Esophagus (tissue), 2 donors: ENCODE measurements at regions not wholly inside any gene's neighbourhood (a gene's known extent, or its start where the extent isn't known, plus 50 kb on each side); places are given as distances from the start of the nearest gene placed in this dataset.

ENCODE experiments used
- H3K27ac ChIP-seq, 2 donors: one replicate each; pipeline ENCODE4 v1.5.1; 2013; ENCODE audit warnings: low read depth in 2 of 2, mild to moderate bottlenecking in 2 of 2, inconsistent platforms in 1 of 2, low read length in 1 of 2, moderate library complexity in 1 of 2
- H3K27me3 ChIP-seq, 2 donors: one replicate each; pipeline ENCODE4 v1.6.1; 2013; ENCODE audit warnings: low read length in 2 of 2, control low read depth in 1 of 2, mild to moderate bottlenecking in 1 of 2; ENCODE audit not compliant: insufficient read depth in 2 of 2, control insufficient read depth in 1 of 2
- H3K36me3 ChIP-seq, 2 donors: one replicate each; pipeline ENCODE4 v1.6.1; 2013; ENCODE audit warnings: low read length in 1 of 2; ENCODE audit not compliant: control insufficient read depth in 2 of 2, insufficient read depth in 2 of 2
- H3K4me1 ChIP-seq, 2 donors: one replicate each; pipeline ENCODE4 v1.6.1; 2013; ENCODE audit warnings: low read length in 1 of 2; ENCODE audit not compliant: control insufficient read depth in 2 of 2, insufficient read depth in 2 of 2
- H3K4me3 ChIP-seq, 2 donors: one replicate each; pipeline ENCODE4 v1.5.1; 2013; ENCODE audit warnings: low read length in 2 of 2, mild to moderate bottlenecking in 2 of 2, low read depth in 1 of 2, moderate library complexity in 1 of 2
- H3K9me3 ChIP-seq, 2 donors: one replicate each; pipeline ENCODE4 v1.6.1; 2013; ENCODE audit warnings: mild to moderate bottlenecking in 2 of 2, low read depth in 1 of 2, low read length in 1 of 2, moderate library complexity in 1 of 2; ENCODE audit not compliant: control insufficient read depth in 2 of 2, insufficient read depth in 1 of 2
- WGBS, 2 donors: extraction: QIAGEN DNeasy Blood & Tissue Kit; methylation state at CpG; one replicate each; pipeline ENCODE4 v1.1.7; 2013; 5-methylcytosine and 5-hydroxymethylcytosine counted together
- donor health status: healthy with polysubstance abuse.
- donor health status: Bipolar disorder and iron deficiency.

- WGBS, 2 donors, result 81 to 90% methylated on average over 4 of the region's 4 CpGs
- no peak overlapping the region for H3K27ac ChIP-seq
- H3K4me3 ChIP-seq, result no peak overlapping the region
- no peaks in the 10 kb centered on the region for H3K36me3 ChIP-seq
- H3K9me3 ChIP-seq, result no peaks in the 10 kb centered on the region
- H3K27me3 ChIP-seq, result no peaks in the 10 kb centered on the region
- no peaks in the 10 kb centered on the region for H3K4me1 ChIP-seq
Measured at GRCh38 chr12:28794786-28795185, 354.3 kb upstream of the FAR2 start.

GRCh38 chr12:28795311-28795710, 353.8 kb upstream of the FAR2 start:
- WGBS, 2 donors, result 21 to 25% methylated on average over 1 of the region's 1 CpG
- Histone ChIP-seq H3K4me3 (no peak overlapping the region), H3K9me3 (no peaks in the 10 kb centered on the region), H3K27me3 (no peaks in the 10 kb centered on the region), H3K36me3 (no peaks in the 10 kb centered on the region), H3K4me1 (no peaks in the 10 kb centered on the region), H3K27ac (no peak overlapping the region)

- H3K4me1 ChIP-seq, result no peaks in the 10 kb centered on the region
- no peak overlapping the region for H3K27ac ChIP-seq
- H3K4me3 ChIP-seq, result no peak overlapping the region
- H3K36me3 ChIP-seq, result no peaks in the 10 kb centered on the region
- 86 to 100% methylated on average over 1 of the region's 1 CpG for whole genome bisulfite sequencing, 2 donors
- no peaks in the 10 kb centered on the region for H3K9me3 ChIP-seq
- H3K27me3 ChIP-seq, result no peaks in the 10 kb centered on the region
Measured at GRCh38 chr12:28799348-28799747, 349.7 kb upstream of the FAR2 start.

GRCh38 chr12:28800129-28800528, 348.9 kb upstream of the FAR2 start:
- Histone ChIP-seq H3K4me1 (no peaks in the 10 kb centered on the region), H3K27me3 (no peaks in the 10 kb centered on the region), H3K27ac (no peak overlapping the region), H3K4me3 (no peak overlapping the region), H3K36me3 (no peaks in the 10 kb centered on the region), H3K9me3 (no peaks in the 10 kb centered on the region)
- 81 to 92% methylated on average over 1 of the region's 1 CpG for WGBS, 2 donors

- Histone ChIP-seq H3K9me3 (no peaks in the 10 kb centered on the region), H3K27ac (no peak overlapping the region), H3K27me3 (no peaks in the 10 kb centered on the region), H3K4me1 (no peaks in the 10 kb centered on the region), H3K4me3 (no peak overlapping the region), H3K36me3 (no peaks in the 10 kb centered on the region)
- WGBS, 2 donors, result 79 to 81% methylated on average over 5 of the region's 5 CpGs
Measured at GRCh38 chr12:28802706-28803438, 346.2 kb upstream of the FAR2 start.

- Histone ChIP-seq H3K27ac (no peak overlapping the region), H3K4me1 (no peaks in the 10 kb centered on the region), H3K27me3 (no peaks in the 10 kb centered on the region), H3K4me3 (no peak overlapping the region), H3K9me3 (no peaks in the 10 kb centered on the region), H3K36me3 (no peaks in the 10 kb centered on the region)
- 72 to 80% methylated on average over 3 of the region's 3 CpGs for WGBS, 2 donors
Measured at GRCh38 chr12:28807535-28807934, 341.5 kb upstream of the FAR2 start.

- 86 to 90% methylated on average over 5 of the region's 5 CpGs for WGBS, 2 donors
- H3K4me3 ChIP-seq, result no peak overlapping the region
- no peaks in the 10 kb centered on the region for H3K27me3 ChIP-seq
- no peaks in the 10 kb centered on the region for H3K9me3 ChIP-seq
- H3K36me3 ChIP-seq, result no peaks in the 10 kb centered on the region
- no peaks in the 10 kb centered on the region for H3K4me1 ChIP-seq
- no peak overlapping the region for H3K27ac ChIP-seq
Measured at GRCh38 chr12:28811457-28811856, 337.6 kb upstream of the FAR2 start.

GRCh38 chr12:28814246-28814645, 334.8 kb upstream of the FAR2 start:
- H3K4me1 ChIP-seq, result no peaks in the 10 kb centered on the region
- WGBS, 2 donors, result 63 to 77% methylated on average over 4 of the region's 4 CpGs

GRCh38 chr12:28817524-28817923, 331.6 kb upstream of the FAR2 start:
- Histone ChIP-seq H3K4me3 (no peak overlapping the region), H3K4me1 (no peaks in the 10 kb centered on the region), H3K27ac (no peak overlapping the region), H3K27me3 (no peaks in the 10 kb centered on the region), H3K9me3 (no peaks in the 10 kb centered on the region), H3K36me3 (no peaks in the 10 kb centered on the region)
- 86 to 91% methylated on average over 7 of the region's 7 CpGs for WGBS, 2 donors

More at GRCh38 chr12:28814246-28814645, 334.8 kb upstream of the FAR2 start:
- H3K4me3 ChIP-seq, result no peak overlapping the region
- H3K9me3 ChIP-seq, result no peaks in the 10 kb centered on the region
- H3K27ac ChIP-seq, result no peak overlapping the region
- H3K36me3 ChIP-seq, result no peaks in the 10 kb centered on the region
- H3K27me3 ChIP-seq, result no peaks in the 10 kb centered on the region

- H3K27me3 ChIP-seq, result no peaks in the 10 kb centered on the region
- no peak overlapping the region for H3K27ac ChIP-seq
- H3K4me1 ChIP-seq, result no peaks in the 10 kb centered on the region
- H3K9me3 ChIP-seq, result no peaks in the 10 kb centered on the region
- H3K4me3 ChIP-seq, result no peak overlapping the region
- no peaks in the 10 kb centered on the region for H3K36me3 ChIP-seq
- 78 to 80% methylated on average over 2 of the region's 2 CpGs for WGBS, 2 donors
Measured at GRCh38 chr12:28824193-28824846, 324.8 kb upstream of the FAR2 start.
